EL (cell line): ENCODE measurements at regions not wholly inside any gene's neighbourhood (a gene's known extent, or its start where the extent isn't known, plus 50 kb on each side); places are given as distances from the start of the nearest gene placed in this dataset.
"Not testable (repeated sequence)": the region's sequence is repeated elsewhere in the genome, so short reads cannot be mapped to it uniquely, and the experiment has no call there.

Experiments
- DNase-seq: peaks from one replicate; pipeline ENCODE4 v3.0.0-alpha.2; 2016

DNA sequence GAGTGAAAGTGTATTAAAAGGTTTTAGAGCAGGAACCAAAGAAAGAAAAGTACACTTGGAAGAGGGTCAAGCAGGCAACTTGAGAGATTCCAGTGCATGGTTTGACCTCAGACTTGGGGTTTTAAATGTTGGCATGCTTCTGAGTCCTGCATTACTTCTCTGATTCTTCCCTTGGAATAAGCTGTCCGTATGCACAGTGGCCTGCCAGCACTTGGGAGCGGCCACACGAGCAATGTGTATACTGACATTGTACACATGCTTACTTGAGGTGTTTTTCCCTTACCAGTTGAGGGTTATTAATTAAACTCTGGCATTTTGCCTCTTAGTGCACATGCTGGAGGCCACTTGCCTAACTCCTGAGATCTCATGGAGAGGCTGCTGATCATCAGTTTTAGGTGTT is 786.6 kb upstream of the RGS18 start:
- peak; percentile 4 for DNase-seq

DNA sequence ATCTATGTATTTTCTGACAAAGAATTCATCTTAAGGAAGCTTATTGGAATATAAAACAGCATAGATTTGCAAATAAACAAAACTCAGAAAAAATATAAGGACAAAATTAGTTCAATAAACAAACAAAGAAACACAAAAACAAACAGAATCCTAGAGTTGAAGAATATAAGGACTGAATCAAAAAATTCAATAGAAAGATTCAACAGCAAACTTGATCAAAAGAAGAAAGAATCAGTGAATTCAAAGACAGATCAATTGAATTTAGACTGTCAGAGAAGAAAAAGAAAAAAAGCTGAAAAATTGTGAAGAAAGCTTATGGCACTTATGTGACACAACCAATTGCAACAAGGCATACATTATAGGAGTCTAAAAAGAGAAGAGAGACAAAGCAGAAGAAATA is 770.0 kb upstream of the RGS18 start:
- no peak for DNase-seq

DNA sequence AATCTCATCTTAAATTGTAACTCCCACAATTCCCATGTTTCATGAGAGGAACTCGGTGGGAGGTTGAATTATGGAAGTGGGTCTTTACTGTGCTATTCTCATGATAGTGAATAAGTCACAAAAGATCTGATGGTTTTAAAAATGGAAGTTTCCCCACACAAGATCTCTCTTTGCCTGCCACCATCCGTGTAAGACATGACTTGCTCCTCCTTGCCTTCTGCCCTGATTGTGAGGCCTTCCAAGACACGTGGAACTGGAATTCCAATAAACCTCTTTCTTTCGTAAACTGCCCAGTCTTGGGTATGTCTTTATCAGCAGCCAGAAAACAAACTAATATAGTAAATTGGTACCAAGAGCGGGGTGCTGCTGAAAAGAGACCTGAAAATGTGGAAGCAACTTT is 761.6 kb upstream of the RGS18 start:
- no peak for DNase-seq

DNA sequence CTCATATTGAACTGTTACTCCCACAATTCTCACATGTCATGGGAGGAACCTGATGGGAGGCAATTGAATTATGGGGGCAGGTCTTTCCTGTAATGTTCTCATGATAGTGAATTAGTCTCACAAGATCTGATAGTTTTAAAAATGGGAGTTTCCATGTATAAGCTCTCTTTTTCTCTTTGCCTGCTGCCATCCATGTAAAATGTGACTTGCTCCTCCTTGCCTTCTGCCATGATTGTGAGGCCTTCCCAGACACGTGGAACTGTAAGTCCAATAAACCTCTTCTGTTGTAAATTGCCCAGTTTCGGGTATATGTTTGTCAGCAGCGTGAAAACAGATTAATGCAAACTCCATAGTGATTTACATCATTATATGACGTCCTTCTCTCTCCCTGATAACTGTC is 759.7 kb upstream of the RGS18 start:
- no peak for DNase-seq

DNA sequence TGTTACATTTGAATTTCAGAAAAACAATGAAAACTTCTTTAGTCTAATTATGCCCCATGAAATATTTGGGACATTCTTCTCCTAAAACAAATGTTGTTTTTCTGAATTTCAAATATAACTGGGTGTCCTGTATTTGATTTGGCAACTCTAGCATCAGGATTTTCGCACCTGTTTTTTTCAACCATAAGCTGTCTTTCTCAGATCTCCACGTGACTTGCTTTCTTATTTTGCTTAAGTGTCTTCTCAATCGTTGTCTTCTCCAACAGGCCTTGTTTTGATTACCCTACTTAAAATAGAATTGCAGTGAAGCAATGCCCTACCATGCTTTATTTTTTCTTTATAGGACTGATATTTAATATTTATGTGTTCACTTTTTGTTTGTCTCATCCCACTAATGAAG is 752.8 kb upstream of the RGS18 start:
- no peak for DNase-seq

DNA sequence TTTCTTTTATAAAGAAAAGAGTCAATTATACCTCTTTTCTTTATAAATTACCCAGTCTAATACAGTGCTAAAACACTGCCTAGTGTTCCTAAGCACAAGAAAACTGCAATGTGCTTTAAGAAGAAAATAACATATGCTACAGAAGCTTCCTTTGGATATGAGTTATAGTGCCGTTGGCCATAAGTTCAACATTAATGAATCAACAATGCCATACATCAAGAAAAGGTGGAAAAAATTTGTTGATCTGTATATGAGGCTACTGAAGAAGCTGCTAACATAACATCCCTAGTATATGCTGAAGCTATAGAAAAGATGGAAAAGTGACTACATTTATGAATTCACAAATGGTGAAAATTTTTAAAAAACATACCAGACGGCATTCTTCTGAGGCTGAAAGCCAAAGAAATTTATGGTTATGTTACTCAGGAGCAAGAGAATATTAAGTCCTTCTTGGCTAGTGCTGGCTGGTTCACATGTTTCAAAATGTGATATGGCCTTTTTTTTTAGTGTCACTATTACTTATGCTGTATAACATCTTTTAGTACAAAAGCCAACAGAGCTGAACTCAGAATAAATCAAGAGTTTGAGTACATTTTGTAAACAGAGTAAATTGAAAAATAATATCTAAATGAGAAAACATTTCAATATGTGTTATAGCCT is 743.2 kb upstream of the RGS18 start:
- DNase-seq: no peak

DNA sequence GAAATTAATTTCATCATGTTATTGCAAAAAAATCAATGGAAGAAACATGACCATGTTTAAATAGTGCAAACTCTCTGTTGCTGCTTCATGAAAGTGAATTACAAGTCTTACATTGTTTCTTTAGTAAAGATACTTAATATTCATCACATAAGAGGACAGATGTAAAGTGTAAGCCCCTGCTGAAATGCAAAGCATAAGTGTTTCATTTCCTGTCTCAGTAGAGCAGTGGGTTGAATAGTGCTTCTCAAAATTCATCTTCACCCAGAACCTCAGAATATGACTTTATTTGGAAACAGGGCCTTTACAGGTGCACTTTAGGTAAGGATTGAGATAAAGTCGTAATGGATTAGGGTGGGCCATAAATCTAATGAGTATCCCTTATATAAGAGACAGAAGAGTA is 738.4 kb upstream of the RGS18 start:
- DNase-seq: no peak

DNA sequence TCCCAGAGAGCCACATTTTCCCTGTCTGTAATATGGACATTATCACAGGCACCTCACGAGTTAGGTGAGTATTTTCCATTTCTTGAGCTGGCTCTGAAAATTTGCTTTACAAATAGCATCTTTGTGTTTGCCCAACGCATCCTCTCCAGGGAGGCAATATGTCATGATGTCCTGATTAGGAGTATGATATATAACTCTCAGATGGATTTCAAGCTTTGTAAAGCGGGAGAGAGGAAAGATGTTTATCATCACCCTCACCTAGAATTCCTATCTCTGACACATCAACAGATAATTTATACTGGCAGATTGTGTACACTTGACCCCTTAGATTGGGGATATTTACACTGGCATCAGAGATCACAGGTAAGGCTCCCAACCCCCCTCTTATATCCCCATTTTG is 730.7 kb upstream of the RGS18 start:
- no peak for DNase-seq

DNA sequence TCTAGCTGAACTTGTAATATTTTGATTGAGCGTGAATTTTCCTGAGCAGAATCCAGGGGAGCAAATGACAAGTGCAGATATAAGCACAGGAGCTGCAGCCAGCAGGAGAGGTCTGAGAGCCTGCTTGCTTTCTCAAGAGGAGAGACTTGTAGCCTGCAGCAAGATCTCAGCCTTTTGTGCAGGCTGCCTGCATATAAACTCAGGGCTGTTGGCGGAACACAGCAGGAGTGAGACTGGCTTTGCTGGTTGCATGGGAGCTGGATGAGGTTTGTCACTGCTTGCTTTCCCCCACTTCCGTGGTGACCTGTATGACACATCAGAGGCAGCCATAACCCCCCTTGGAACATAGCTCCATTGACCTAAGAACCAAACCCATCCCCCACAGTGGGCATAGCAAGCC is 725.4 kb upstream of the RGS18 start:
- no peak for DNase-seq

DNA sequence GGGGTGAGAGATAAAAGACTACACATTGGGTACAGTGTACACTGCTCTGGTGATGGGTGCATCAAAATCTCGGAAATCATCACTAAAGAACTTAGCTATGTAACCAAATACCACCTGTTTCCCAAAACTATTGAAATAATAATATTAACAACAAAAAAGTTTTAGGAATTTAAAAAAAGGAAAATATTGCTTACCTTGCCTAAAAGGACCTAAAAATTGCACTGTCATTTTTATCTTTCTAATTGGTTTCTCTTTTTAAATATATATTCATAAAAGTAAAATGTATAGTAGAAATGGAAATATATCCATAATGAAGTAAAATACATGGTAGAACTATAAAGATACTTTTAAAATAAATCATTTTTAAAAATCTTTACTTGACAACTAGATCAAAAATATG is 719.3 kb upstream of the RGS18 start:
- no peak for DNase-seq

DNA sequence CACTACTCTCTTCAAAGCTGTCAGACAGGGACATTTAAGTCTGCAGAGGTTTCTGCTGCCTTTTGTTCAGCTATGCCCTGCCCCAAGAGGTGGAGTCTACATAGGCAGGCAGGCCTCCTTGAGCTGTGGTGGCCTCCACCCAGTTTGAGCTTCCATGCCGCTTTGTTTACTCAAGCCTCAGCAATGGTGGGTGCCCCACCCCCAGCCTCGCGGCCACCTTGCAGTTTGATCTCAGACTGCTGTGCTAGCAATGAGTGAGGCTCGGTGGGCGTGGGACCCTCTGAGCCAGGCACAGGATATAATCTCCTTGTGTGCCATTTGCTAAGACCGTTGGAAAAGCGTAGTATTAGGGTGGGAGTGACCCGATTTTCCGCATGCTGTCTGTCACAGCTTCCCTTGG is 710.0 kb upstream of the RGS18 start:
- DNase-seq: not testable (repeated sequence)

DNA sequence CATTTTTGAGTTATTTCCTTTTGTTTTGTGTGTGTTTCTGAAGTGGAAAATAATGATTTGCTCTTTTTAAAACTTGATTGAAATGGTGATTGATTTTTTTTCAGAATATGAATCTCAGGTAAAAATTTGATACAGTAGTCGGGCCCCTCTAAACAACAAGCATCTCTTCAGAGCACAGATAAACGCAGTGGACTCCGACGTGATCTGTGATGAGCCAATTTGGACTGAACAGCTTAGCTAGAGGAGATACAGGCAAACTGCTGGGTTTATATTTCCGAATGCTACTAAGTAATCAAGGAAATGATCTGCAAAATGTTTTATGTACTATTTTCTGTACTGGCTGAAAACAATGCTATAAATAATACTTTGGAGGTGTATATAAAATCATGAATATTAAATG is 705.7 kb upstream of the RGS18 start:
- DNase-seq: no peak

DNA sequence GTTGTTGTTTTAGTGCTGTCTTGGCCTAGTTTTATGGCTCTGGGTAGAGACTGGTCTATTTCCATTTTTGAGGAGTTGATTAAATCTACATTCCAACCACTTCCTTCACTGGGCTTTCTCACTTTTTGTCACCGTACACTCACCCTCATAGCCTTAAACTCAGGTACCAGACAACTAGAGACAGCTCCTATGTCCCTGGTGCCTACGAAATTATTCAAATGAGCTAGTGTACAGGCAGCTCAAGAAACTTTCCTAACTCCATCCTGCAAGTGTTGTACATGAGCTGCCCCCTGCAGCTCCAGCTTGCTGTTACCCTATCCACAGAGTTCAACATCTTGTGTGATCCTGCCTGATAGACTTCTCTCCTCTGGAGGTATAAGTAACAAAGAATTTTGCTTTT is 704.8 kb upstream of the RGS18 start:
- DNase-seq: peak; percentile 2

DNA sequence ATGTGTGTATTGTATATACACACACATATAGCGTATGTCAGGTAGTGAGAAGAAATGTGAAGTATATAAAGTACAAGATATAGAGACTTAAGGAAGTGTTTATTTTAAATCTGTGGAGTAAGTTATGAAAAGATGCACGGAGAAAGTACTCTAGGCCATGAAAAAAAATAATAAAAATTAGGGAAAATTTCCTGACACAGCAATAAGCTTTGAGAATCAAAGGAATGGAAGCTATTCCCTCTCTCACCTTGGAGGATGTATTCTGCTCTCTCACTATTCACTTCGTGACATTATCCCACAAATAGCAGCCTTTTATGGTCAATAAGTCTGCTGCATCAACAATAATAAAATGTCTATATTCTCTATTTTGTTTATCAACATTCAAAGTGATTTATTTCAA is 700.4 kb upstream of the RGS18 start:
- no peak for DNase-seq

DNA sequence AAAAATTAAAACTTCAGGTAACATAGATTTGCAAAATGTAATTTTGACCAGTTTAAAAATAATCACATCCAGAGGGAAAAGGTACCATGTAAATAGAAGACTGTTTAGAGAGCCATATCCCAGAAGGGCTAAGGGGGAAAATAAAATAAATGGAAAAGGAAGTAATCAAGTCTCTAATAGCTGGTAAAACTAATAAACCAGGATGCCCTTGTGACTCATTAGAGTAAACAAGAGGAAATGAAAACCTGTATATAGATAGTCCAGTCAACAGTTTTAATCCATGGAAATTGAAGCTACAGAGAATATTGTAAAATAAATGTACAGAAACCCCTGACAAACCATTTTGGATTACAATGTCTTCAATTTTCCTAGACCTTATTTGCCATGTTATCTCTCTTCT is 698.0 kb upstream of the RGS18 start:
- DNase-seq: no peak

DNA sequence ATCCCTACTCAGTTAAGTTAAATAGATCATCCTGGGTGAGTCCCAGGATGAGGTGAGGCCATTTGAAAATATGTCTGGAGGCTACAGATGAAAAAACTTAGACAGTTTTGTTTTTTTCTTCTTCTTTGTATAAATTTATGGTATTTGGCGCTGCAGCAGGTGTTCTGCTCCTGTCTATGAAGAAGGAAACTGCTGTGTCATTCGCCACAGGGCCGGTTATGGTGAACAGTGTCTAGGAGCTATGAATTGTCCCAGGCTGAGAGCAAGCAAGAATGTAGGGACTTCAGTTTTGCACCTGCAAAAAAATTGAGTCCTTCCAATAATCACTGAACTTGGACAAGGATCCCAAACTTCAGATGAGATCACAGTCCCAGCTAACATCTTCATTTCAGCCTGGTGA is 674.3 kb upstream of the RGS18 start:
- DNase-seq: no peak

DNA sequence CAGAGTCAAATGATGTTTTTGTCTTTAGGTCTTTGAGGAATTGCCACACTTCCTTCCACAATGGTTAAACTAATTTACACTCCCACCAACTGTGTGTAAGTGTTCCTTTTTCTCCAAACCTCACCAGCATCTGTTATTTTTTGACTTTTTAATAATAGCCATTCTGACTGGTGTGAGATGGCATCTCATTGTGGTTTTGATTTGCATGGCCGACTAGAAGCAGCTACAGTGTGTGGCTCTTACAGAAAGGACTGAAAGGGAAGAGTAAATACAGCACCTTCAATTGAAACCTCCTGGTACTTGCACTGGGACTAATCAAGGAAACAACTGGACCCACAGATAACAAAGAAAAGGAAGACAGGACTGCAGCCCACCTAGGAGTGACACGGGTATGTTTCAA is 668.0 kb upstream of the RGS18 start:
- no peak for DNase-seq

DNA sequence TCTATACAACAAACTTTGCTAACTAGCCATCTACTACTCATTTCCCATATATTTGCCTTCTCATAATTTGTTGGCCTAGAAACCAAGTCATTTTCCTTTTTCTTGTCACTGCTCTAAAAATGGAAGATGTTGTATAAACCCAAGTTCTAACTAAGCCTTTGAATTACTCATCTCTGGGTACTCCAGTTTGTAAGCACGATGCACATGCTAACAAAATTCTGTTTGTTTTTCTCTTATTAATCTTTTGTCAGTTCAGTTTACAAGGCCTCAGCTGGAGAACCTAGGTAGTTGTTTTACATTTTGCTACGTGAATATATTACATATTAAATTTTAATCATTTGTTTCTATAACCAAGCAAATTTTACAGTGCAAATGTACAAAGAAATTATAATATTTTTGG is 663.2 kb upstream of the RGS18 start:
- DNase-seq: no peak

DNA sequence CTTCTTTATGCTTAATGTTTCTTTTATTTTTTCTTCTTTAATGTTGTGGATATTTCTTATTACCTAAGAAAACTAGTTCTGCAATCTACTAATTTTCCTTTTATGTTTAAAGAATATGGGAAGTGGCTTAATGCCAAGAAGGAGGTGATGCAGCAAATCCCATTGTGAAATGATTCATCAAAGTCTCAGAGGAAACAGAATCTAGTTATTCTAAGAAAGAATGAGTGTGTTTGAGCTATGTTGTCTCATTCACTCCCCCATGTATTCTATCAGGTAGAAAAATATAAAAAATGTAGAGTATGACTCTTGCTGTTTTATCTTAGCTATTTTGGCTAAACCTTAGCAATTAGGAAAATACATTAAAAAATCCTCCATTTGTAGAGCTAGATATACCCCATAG is 659.9 kb upstream of the RGS18 start:
- DNase-seq: peak; percentile 23

DNA sequence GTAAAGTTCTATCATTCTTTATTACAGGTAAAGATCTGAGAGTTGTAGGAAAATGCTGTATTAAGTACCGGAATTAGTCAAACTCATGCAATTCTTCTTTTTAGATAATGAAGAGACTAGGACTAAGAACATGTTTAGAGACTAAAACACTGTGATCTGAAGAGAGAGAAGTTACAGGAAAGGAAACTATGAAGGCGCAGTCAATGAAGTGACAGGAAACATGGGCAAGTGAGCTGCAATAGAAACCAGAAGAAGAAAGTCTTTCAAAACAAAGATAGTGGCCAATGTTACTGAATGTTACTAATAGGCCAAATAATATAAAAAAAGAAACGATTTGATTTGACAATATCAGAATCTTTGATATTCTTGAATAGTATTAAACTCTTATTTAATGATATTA is 659.4 kb upstream of the RGS18 start:
- no peak for DNase-seq

DNA sequence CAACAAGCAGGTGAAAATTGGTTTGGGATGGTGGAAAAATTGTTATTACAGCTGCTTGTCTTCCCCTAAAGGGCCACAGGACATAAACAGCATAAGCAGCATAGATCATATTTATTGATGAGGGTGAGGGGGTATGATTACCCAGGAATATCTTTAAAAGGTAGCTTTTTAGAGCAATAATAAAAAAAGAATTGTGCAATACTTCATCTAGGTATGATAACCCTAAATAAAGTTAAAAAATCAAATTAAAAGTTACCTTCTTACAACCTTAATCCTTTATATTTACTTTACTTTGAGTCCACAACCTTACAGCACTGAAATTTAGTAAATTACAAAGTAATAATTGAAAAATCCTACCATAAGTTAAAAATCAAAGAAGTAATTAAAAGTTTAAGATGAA is 653.3 kb upstream of the RGS18 start:
- no peak for DNase-seq

DNA sequence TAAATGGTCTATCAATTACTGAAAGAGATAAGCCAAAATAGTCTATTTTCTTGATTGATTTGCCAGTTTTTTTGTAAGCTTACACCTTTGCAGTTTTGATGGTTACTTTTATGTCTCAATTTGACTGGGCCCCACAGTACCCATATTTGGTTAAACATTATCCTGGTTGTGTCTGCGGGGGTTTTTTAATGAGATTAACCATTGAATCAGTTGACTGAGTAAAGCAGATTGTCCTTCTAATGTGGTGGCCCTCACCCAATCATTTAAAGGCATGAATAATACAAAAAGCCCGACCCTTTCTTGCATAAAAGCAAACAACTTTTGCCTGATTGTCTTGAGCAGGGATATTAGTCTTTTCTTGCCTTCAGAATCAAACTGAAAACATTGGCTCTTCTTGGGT is 650.0 kb upstream of the RGS18 start:
- no peak for DNase-seq

DNA sequence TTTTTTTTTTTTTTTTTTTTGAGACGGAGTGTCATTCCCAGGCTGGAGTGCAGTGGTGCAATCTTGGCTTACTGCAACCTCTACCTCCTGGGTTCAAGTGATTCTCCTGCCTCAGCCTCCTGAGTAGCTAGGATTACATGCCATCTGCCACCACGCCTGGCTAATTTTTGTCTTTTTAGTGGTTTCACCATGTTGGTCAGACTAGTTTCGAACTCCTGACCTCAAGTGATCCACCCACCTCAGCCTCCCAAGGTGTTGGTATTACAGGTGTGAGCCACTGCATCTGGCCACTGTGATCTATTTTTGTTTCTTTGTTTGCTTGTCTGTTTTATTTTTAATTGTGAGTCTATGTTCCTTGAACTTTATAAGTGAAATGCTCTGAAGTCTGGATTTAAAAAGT is 646.8 kb upstream of the RGS18 start:
- not testable (repeated sequence) for DNase-seq

DNA sequence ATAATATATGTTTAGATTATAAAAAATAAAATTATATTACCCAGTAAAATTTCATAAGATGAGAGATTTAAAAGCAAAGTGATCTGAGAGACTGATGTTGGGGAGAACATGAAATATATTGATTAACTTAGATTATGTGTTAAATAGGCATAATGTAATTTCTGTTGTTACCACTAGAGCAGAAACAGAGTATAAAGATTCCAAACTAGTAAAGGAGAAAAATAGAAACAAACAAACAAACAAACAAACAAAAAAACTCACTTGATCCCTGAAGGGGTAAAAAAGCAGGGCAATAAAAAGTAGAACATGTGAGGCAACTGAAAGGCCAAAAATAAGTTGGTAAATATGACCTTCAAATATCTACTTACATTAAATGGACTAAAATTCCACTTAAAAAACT is 640.4 kb upstream of the RGS18 start:
- no peak for DNase-seq

DNA sequence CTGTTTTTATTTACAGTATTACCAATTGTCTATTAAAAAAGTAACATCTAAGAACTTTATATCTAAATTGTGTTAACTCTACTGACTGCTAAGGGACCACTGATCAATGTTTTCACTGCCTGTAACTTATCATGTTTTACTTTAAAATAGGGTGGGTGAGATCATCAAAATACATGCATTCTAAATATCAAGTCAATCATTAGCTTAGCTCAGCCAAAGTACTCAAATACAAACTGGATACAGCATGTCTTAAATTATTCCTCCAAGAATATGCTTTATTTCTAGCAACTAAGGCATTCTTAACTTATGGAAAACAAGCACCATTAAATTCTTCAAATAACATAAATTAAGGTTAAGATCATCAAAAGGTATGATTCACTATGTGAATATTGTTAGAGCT is 638.7 kb upstream of the RGS18 start:
- DNase-seq: no peak

DNA sequence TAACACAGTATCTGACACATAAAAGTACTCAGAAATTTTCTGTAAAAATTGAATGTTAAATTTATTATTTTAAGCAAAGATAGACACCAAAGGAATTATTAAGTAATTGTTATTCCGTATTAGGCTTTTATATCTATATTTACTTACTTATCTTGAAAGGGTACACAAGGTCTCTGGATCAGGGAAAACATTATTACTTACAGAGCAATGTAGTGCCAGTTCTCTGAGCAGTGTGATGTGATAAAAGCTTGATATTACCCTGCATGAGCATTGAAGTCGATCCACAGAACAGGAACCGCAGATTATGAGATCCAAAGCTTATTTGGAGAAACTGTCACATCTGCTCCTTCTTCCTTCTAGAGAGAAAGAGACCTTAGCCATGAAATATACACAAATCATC is 637.9 kb upstream of the RGS18 start:
- no peak for DNase-seq
